CD8-positive, alpha-beta memory T cell (primary cell): ENCODE measurements at regions not wholly inside any gene's neighbourhood (a gene's known extent, or its start where the extent isn't known, plus 50 kb on each side); places are given as distances from the start of the nearest gene placed in this dataset.
"Not testable (repeated sequence)": the region's sequence is repeated elsewhere in the genome, so short reads cannot be mapped to it uniquely, and the experiment has no call there.

Experiments
- CTCF ChIA-PET: fragments of 350-600 bp; sonication (Branson Sonifier 250); formaldehyde crosslinking; loops from one replicate; lab custom pipeline; 2021; ENCODE audit warnings: antibody characterized with exemption; lab: Charles Lee
- POLR2A ChIA-PET: fragments of 350-600 bp; sonication (Branson Sonifier 250); formaldehyde crosslinking; loops from one replicate; lab custom pipeline; 2021; ENCODE audit warnings: antibody characterized with exemption; lab: Charles Lee
- DNase-seq, 5 donors: peaks; one replicate each; pipeline versions ENCODE4 v3.0.0 to v3.0.0-alpha.2; 2020 to 2022; ENCODE audit warnings: mixed read lengths in 1 of 5
- H3K27ac ChIP-seq: one replicate; pipeline ENCODE4 v1.7.0; 2013; ENCODE audit warnings: low read depth, mild to moderate bottlenecking, low read length, moderate library complexity
- H3K27me3 ChIP-seq: 2 replicates; pipeline ENCODE4 v1.7.0; 2013; ENCODE audit warnings: low read length, mild to moderate bottlenecking; ENCODE audit not compliant: insufficient read depth, poor library complexity, severe bottlenecking
- H3K36me3 ChIP-seq: 2 replicates; pipeline ENCODE4 v1.7.0; 2013; ENCODE audit warnings: mild to moderate bottlenecking, low read length, moderate library complexity; ENCODE audit not compliant: insufficient read depth
- H3K4me1 ChIP-seq: 2 replicates; pipeline ENCODE4 v1.7.0; 2013; ENCODE audit warnings: mild to moderate bottlenecking, low read length, moderate library complexity; ENCODE audit not compliant: insufficient read depth
- H3K4me3 ChIP-seq: 2 replicates; pipeline ENCODE4 v1.7.0; 2013; ENCODE audit warnings: mild to moderate bottlenecking, low read length
- H3K9me3 ChIP-seq: 2 replicates; pipeline ENCODE4 v1.7.0; 2013; ENCODE audit warnings: mild to moderate bottlenecking, low read length
- H3K27ac Mint-ChIP-seq, 8 donors: one replicate each; pipeline ENCODE4 v1.8.0; 2020 to 2021; ENCODE audit warnings: mixed read lengths in 8 of 8, mild to moderate bottlenecking in 6 of 8, inconsistent platforms in 3 of 8, moderate library complexity in 3 of 8
- H3K27me3 Mint-ChIP-seq, 2 donors: one replicate each; pipeline ENCODE4 v1.8.0; 2020 to 2021; ENCODE audit warnings: mixed read lengths in 2 of 2, mild to moderate bottlenecking in 1 of 2, moderate library complexity in 1 of 2
- H3K36me3 Mint-ChIP-seq, 3 donors: one replicate each; pipeline ENCODE4 v1.8.0; 2020 to 2021; ENCODE audit warnings: mixed read lengths in 3 of 3, inconsistent platforms in 1 of 3, mild to moderate bottlenecking in 1 of 3
- H3K4me1 Mint-ChIP-seq, 3 donors: one replicate each; pipeline ENCODE4 v1.8.0; 2020 to 2021; ENCODE audit warnings: mixed read lengths in 3 of 3, inconsistent platforms in 1 of 3, mild to moderate bottlenecking in 1 of 3
- H3K4me3 Mint-ChIP-seq, 7 donors: one replicate each; pipeline ENCODE4 v1.8.0; 2020 to 2021; ENCODE audit warnings: mixed read lengths in 7 of 7, mild to moderate bottlenecking in 6 of 7, moderate library complexity in 4 of 7, inconsistent platforms in 2 of 7
- H3K9me3 Mint-ChIP-seq, 5 donors: one replicate each; pipeline ENCODE4 v1.8.0; 2020 to 2022; ENCODE audit warnings: mixed read lengths in 5 of 5, mild to moderate bottlenecking in 3 of 5, moderate library complexity in 2 of 5, inconsistent platforms in 1 of 5

DNA sequence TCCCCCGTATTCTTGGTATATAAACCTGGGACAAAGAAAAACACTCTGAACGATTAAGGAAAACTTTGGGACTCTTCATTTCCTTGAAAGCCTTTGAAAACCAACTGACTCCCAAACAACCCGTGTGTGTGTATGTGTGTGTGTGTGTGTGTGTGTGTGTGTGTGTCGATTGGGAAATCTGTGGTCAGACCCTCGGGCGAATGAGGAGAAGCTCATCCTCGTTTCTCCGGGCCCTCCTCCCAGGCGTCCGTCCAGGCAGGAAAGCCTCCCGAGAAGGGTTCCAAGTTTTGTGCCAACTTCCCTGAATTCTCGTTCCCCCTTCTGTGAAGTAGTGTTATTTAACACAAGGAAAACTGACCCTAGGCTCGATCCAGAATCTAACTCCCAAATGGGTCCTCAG lies 4411.6 kb upstream of the TPTE start:
- H3K27ac ChIP-seq, H3K27ac Mint-ChIP-seq: not testable (repeated sequence)

DNA sequence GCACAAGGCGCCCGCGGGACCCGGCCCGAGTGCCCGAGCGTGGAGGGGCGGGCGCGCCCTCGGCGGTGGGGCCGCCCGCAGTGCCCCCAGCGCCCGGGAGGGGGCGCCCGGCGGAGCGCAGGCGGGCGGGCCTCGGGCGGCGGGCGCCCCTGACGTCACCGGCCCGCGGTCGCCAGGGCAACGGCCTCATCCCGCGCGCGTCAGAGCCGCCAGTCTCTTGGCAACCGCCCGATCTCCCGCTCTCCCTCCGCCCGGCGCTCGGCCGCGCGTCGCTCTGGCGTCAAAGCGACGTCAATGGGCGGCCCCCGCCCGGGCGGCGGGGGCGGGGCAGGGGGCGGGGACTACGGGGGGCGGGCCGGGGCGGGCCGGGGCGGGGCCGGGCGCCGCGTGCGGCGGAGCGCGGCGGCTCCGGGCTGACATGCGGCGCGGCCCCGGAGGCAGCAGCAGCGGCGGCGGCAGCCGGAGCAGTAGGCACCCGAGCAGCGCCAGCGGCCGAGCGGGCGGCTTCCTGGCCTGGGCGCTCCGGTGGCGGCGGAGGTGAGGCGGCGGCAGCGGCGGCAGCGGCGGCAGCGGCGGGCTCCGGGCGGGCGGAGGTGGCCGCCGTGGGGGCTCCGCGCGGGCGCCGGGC lies 4410.6 kb upstream of the TPTE start:
- H3K27ac Mint-ChIP-seq, CTCF ChIA-PET, POLR2A ChIA-PET, H3K27me3 ChIP-seq, H3K27me3 Mint-ChIP-seq, DNase-seq, H3K4me3 ChIP-seq, H3K27ac ChIP-seq, H3K4me1 ChIP-seq, H3K4me3 Mint-ChIP-seq, H3K9me3 ChIP-seq, H3K9me3 Mint-ChIP-seq, H3K4me1 Mint-ChIP-seq, H3K36me3 ChIP-seq, H3K36me3 Mint-ChIP-seq: not testable (repeated sequence)

More for the DNA sequence above, 4411.6 kb upstream of the TPTE start:
- H3K4me3 ChIP-seq, H3K9me3 ChIP-seq, H3K27me3 Mint-ChIP-seq, H3K36me3 Mint-ChIP-seq, CTCF ChIA-PET, H3K36me3 ChIP-seq, H3K9me3 Mint-ChIP-seq, H3K4me1 ChIP-seq, H3K4me1 Mint-ChIP-seq, H3K27me3 ChIP-seq, H3K4me3 Mint-ChIP-seq, POLR2A ChIA-PET: not testable (repeated sequence)
- DNase-seq, result peak in 1 of 5 donors; percentile 8

DNA sequence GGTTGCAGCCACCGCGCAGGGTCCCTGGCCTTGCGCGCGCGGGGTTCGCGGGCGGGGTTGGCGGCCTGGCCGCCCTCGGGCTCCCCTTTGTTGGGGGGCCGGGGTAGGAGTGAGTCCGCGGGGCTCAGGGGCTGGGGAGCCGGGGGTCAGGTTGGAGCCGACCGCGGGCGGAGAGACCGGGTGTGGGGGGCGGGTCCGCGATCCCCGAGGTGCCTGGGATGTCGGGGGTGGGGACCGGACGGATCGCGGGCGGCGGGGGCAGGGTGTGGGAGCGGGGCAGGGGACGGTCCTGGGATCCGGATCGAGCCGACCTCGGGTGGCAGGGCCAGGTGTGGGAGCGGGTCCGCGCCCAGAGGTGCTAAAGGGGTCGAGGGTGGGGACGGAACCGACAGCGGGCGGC lies 4410.0 kb upstream of the TPTE start:
- H3K27ac ChIP-seq, H3K36me3 Mint-ChIP-seq, H3K9me3 ChIP-seq, H3K27ac Mint-ChIP-seq, H3K9me3 Mint-ChIP-seq, H3K4me1 ChIP-seq, POLR2A ChIA-PET, H3K4me3 ChIP-seq, H3K27me3 ChIP-seq, H3K4me3 Mint-ChIP-seq, CTCF ChIA-PET, H3K4me1 Mint-ChIP-seq, H3K27me3 Mint-ChIP-seq, H3K36me3 ChIP-seq: not testable (repeated sequence)
- peak in 2 of 5 donors; percentile 11 to 21 for DNase-seq

DNA sequence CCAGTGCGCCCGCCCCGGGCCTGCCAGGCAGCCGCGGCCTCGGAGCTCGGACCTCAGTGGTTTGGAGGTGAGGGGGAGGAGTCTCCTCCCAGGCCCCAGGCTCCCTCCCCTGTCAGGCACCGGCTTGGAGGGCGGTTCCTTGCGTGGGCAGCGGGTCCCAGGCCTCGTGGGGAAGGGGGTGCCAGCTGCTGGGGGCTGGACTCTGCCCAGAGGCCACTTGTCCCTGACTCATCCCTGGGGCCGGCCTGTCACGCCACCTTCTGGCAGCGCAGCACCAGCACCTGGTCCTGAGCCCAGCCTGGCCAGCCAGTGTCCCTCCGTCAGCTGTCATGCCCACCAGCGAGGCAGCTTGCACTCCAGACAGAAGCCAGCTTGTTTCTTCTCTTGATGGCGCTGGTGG lies 4403.0 kb upstream of the TPTE start:
- CTCF ChIA-PET, POLR2A ChIA-PET, H3K4me1 ChIP-seq, H3K4me3 ChIP-seq, H3K4me1 Mint-ChIP-seq, H3K27me3 Mint-ChIP-seq, H3K27me3 ChIP-seq, H3K27ac ChIP-seq, H3K36me3 Mint-ChIP-seq, H3K36me3 ChIP-seq, H3K27ac Mint-ChIP-seq, H3K4me3 Mint-ChIP-seq, H3K9me3 Mint-ChIP-seq, H3K9me3 ChIP-seq: not testable (repeated sequence)
- DNase-seq, result peak in 1 of 5 donors; percentile 30

DNA sequence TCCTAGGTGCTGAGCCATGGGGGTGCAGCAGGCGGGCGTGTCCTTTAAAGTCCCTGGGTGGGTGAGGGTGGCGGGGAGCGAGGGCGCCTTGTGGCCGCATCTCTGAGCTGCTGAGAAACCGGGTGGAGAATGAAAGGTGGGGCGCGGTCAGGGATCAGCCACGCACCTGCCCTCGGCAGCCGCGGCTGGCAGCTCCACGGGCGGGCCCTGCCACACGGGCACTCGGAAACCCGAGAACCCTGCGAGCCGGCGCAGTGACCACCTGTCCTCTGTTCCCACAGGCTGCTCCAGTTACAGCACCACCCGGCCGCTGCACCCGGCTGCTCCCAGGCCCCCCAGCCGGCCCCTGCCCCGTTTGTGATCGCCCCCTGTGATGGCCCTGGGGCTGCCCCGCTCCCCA lies 4400.5 kb upstream of the TPTE start:
- H3K27ac Mint-ChIP-seq, CTCF ChIA-PET, H3K4me3 Mint-ChIP-seq, H3K36me3 ChIP-seq, H3K36me3 Mint-ChIP-seq, POLR2A ChIA-PET, H3K9me3 ChIP-seq, H3K27me3 ChIP-seq, H3K9me3 Mint-ChIP-seq, H3K4me1 Mint-ChIP-seq, H3K27me3 Mint-ChIP-seq, H3K4me1 ChIP-seq, H3K27ac ChIP-seq, H3K4me3 ChIP-seq: not testable (repeated sequence)
- DNase-seq, result peak in 2 of 5 donors; percentile 22 to 25

DNA sequence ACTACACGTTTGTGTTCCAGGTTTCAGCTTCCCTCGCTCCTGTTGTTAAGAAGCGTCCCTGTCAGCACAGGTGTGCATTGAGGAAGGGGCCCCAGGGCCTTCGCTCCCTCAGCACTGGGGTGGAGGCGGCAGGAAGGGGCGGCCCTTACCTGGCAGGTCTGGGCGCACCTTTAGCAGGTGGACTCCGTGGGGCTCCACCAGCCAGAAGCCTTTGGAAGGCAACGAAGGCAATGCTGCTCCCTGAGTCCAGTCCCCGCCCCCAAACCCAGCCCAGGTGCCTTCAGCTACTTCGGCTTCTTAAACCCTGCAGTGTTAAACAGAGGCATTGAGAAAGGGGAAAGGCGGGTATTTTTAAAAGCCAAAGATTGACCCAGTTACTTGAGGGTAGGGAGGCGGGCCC lies 4398.8 kb upstream of the TPTE start:
- H3K4me3 Mint-ChIP-seq, H3K27ac ChIP-seq, CTCF ChIA-PET, H3K9me3 ChIP-seq, H3K4me1 ChIP-seq, H3K4me3 ChIP-seq, H3K9me3 Mint-ChIP-seq, H3K27me3 Mint-ChIP-seq, H3K4me1 Mint-ChIP-seq, POLR2A ChIA-PET, H3K36me3 ChIP-seq, H3K36me3 Mint-ChIP-seq, H3K27me3 ChIP-seq, H3K27ac Mint-ChIP-seq: not testable (repeated sequence)
- DNase-seq, result peak in 2 of 5 donors; percentile 36 to 41

DNA sequence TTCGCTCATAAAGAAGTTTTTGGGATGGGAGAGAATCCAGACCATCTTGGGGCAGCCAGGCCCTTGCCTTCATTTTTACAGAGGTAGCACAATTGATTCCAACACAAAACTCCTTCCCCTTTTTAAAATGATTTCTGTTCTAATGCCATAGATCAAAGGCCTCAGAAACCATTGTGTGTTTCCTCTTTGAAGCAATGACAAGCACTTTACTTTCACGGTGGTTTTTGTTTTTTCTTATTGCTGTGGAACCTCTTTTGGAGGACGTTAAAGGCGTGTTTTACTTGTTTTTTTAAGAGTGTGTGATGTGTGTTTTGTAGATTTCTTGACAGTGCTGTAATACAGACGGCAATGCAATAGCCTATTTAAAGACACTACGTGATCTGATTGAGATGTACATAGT lies 4398.2 kb upstream of the TPTE start:
- CTCF ChIA-PET, H3K9me3 ChIP-seq, H3K36me3 ChIP-seq, H3K4me3 ChIP-seq, H3K9me3 Mint-ChIP-seq, H3K27me3 Mint-ChIP-seq, POLR2A ChIA-PET, H3K4me1 ChIP-seq, H3K27me3 ChIP-seq, H3K36me3 Mint-ChIP-seq, H3K4me1 Mint-ChIP-seq, H3K27ac ChIP-seq: not testable (repeated sequence)
- Mint-ChIP-seq H3K4me3 (peak overlapping the region in 5 of 7 donors; percentile 29 to 60 (median 55)), H3K27ac (peak overlapping the region in 7 of 8 donors; percentile 60 to 94 (median 92))
- DNase-seq, result peak in 2 of 5 donors; percentile 31 to 58

DNA sequence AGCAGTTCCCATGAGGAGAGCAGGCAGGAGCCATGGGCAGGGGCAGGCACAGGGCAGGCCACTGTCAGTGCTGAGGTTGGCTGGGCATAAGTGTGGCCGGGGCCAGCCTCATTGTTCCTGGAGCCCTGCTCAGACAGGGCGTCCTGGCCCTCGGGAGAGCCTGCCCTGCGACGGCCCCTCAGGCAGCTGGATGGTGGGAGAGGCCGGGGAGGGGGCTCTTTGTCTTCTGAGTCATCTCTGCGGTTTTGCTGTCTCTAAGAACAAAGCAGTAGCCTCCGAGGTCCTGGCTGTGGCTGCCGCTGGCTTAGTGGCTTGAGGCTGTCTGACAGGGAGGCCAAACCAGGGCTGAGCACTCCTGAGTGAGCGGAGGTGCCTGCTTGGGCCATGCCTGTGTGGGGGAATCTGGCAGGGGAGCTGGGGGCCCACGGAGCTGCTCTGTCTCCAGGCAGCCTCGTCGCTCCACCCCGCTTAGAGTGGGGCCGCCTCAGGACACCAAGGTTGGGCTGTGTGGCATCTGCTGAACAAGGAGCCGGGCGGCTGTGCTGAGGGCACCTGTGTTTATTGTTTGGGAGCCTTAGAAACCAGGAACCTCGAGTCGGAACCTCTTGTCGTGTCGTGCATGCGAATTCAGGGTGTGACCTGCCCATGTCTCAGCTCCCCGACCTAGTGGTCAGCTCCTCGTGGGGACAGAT lies 4395.7 kb upstream of the TPTE start:
- POLR2A ChIA-PET, H3K36me3 ChIP-seq, H3K4me3 Mint-ChIP-seq, H3K27me3 ChIP-seq, H3K4me1 ChIP-seq, CTCF ChIA-PET, H3K9me3 ChIP-seq, H3K9me3 Mint-ChIP-seq, H3K27ac Mint-ChIP-seq, H3K4me3 ChIP-seq, H3K27me3 Mint-ChIP-seq, H3K27ac ChIP-seq, H3K4me1 Mint-ChIP-seq, H3K36me3 Mint-ChIP-seq: not testable (repeated sequence)
- DNase-seq, result peak in 1 of 5 donors; percentile 41
